ENCODE measurements at regions not wholly inside any gene's neighbourhood (a gene's known extent, or its start where the extent isn't known, plus 50 kb on each side); places are given as distances from the start of the nearest gene placed in this dataset.

- TF ChIP-seq, protein P1, sequence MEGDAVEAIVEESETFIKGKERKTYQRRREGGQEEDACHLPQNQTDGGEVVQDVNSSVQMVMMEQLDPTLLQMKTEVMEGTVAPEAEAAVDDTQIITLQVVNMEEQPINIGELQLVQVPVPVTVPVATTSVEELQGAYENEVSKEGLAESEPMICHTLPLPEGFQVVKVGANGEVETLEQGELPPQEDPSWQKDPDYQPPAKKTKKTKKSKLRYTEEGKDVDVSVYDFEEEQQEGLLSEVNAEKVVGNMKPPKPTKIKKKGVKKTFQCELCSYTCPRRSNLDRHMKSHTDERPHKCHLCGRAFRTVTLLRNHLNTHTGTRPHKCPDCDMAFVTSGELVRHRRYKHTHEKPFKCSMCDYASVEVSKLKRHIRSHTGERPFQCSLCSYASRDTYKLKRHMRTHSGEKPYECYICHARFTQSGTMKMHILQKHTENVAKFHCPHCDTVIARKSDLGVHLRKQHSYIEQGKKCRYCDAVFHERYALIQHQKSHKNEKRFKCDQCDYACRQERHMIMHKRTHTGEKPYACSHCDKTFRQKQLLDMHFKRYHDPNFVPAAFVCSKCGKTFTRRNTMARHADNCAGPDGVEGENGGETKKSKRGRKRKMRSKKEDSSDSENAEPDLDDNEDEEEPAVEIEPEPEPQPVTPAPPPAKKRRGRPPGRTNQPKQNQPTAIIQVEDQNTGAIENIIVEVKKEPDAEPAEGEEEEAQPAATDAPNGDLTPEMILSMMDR (conservative IDR thresholded peaks at IDR 0.05; ENCODE audit: low read length) = no peak
- no peak for TF ChIP-seq EZH2phosphoT487 (IDR thresholded peaks at IDR 0.05; ENCODE audit: borderline replicate concordance, low read depth, low read length)
Measured at GRCh38 chr6:168167431-168168315, 88.7 kb upstream of the FRMD1 start.
